ENCODE measurements at regions not wholly inside any gene's neighbourhood (a gene's known extent, or its start where the extent isn't known, plus 50 kb on each side); places are given as distances from the start of the nearest gene placed in this dataset.

DNA sequence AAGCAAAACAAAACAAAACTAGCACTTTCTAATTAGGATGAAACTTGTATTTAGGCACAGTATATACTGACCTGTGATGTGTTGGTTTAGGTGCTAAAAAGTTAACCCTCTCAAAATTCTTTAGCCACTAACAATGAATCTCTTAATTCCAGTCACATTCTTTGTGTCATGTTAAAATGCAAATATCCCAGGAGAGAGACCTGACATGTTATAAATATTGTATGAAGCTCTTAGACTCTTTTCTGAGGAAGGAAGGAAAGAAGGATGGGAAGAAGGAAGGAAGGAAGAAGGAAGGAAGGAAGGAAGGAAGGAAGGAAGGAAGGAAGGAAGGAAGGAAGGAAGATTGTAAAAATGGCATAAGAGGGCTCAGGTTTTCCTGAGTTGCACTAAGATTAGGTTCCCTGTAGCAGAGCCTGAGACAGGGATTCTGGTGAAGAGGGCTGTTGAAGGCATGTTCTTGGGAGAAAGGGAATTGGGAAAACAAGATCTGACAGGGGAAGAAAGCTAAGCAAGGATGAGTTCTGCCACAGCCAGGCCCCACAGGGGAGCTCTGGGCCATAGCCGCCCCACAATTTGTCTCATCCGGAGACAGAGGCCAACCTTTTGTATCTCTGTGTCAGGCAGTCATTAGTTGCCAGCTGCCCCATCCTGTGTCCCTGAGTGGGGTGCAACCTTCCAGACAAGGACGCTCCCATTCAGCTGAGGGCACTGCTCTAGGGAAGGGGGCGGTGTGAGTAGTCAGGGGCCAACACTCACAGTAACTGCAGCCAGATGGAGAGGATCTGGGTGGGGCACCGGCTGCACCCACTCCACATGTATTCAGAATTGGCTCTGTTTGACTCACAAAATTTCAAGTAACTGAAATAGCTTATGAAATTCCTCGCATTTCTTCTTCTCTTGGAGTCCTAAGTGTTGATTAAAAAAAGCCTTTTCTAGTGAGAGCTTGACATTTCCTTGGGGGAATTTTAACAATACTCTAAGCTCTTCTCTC, 189.3 kb upstream of the ARG1 start:
- no peak for DNase-seq

DNA sequence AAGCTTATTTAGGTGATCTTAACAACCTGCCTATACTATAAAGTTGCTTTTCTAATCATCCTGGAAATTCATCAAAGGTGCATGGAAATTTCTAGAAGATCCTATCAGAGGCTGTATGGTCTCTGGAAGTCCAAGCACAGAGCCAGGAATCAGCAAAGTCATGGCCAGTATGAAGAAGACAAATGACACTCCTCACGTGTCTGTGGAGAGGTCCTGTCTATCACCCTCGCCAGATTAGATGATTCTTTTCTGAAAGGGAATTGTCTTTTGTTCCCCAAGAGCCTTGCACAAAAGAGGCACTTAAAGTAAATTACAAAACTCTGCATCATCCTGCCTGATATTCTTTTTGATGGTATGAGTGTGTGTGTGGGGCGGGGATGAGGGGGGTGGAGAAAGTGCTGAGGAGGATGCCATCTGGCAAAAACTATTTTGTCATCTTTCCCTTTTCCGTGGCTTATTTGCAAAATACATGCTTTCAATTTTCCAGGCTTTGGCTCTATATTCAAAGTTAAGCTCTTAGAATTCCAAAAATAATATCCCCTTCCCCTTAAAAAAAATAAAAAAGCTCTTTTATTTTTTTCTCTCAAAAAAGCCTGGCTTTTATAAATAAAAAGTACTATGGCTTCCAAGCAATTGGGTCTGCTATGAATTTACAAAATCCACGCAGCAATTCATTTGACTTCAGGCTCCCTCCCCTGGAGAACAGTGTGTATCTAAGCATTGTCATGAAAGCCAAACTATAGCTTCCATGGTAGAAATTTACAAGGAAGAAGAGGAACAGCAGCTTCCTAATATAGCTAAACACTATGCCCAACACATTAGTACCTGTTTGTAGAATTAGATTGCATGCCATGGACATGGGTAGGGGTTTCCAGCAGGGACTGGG, 185.2 kb upstream of the ARG1 start:
- DNase-seq = no peak

DNA sequence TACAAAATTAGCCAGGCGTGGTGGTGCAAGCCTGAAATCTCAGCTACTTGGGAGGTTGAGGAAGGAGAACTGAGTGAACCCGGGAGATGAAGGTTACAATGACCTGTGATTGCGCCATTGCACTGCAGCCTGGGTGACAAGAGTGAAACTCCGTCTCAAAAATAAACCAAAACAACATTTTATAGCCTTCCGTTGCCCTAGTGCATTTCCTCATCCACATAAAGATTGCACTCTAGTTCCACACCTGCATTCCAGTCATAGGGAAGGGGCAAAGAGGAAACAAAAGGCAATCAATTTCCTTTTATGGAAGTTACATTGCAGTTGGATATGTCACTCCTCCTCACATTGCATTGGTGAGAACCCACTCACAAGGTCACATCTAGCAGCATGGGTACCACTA, 182.7 kb upstream of the ARG1 start:
- DNase-seq = no peak

DNA sequence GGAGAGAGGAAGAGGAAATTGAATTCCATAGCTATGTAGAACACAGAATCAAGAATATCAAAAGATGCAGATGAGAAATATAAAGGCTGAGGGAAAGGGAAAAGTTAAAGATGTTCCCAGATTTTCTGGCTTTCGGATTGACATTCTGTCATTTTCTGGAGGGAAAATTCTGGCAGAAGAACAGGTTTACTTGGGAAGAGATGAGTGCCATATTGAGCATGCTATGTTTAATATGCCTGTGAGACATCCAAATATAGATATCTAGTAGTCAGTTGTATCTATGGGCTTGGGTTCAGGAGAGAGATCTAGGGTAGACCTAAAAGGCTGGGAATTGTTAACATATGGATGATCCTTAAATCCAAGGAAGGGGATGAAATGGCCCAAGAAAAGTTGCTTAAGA, 181.9 kb upstream of the ARG1 start:
- DNase-seq = no peak

DNA sequence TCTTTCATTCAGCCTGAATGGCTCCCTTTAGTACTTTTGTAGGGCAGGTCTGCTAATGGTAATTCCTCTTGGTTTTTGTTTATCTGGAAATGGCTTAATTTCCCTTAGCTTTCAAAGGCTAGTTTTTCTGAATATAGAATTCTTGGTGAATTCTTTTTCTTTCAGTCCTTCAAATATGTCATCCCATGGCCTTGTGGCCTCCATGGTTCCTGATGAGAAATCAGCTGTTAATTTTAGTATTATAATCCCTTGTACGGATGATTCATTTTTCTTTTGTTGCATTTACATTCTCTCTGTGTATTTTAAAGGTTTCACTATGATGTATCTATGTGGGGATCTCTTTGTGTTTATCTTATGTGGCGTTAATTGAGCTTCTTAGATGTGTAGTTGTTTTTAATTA, 179.6 kb upstream of the ARG1 start:
- DNase-seq = no peak

DNA sequence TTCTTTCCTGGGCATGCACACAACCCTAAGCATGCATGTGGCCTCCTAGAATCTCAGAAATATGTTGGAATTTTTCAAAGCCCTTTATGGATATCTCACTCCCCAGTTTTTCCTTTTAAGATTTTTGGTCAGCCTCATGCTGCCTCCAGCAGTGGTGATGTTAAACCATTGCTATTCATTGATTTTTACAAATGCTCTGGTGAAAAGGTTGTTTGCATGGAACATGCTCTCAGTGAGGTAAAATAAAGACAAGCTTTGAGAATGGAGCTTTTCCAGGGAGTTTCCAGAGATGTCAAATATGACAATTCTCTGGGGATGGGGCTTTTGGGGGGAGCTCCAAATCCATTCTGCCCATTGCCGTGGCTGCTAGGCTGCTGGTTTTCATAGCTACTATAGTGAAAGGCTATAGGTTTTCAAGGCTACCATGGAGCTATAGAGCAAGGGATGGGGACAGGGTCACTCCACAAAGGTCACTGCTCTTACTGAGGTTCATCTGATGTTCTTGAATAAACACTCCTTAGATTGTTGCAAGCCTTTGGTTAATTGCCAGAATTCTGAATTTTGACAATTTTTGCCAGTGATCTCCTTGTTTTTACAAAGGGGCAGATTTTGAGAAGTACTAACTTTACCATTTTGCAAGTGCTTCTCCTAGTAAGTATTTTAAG, 178.1 kb upstream of the ARG1 start:
- DNase-seq = no peak

DNA sequence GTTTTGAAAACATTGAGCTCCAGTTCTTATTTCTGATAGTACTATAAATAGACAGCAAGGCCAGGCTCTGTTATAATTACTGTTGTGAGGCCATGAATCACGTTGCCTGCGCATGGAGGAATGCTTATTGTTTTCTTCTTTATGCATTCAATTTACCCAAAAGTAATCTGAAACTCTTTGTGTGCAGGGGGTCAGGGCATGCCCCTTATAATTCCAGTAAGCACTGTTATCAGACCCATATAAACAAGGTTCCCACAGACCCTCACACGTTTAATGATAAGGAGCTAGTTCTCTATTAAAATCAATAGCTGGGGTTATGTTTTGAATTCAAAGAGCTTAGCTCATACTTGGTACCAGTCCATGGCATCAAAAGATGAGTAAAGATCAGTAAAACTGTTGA, 174.8 kb upstream of the ARG1 start:
- DNase-seq = no peak

DNA sequence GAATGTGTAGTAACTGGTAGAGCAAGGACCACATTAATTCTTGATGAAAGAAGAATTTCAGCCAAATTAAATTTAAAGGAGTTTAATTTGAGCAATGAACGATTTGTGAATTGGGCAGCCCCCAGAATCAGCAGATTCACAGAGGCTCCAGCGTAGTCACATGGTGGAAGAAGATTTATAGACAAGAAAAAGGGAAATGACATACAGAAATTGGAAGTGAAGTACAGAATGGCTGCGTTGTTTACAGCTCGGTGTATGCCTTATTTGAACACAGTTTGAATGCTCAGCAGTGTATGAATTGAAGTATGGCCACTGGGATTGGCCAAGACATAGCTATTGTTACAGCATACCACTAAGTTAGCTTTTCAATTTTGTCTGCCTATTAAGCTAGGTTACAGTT, 173.6 kb upstream of the ARG1 start:
- no peak for DNase-seq

DNA sequence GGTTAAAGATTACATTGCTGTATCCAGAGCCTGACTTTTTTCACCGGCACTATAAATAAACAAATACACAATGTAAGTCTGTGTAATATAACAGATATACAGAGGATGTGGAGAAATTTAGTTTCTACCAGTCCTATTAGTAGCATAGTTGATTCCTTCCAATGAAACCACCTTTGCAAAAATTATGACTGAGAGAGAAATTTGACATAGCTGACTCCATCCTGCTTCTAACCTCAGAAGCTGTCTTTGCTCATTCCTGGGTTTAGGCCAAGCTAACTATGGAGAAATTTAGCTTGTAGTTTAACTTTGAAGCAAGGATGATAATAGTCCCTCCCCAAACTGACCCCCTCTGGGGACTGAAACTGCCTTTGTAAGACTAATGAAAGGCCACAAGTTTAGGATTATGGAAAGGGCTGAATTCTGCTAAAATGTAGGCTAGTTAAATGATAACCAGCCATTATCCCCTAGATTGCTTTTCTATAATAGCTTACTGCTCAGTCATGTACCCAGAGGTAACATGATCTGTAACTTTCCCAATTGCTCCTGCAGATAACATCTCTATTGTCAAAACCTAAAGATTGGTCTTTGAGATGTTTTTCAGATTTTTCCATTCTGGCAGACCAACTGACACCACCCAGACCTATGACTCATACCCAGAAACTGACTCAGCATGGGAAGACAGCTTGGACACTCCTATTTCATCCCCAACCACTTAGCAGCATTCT, 172.8 kb upstream of the ARG1 start:
- DNase-seq = no peak

DNA sequence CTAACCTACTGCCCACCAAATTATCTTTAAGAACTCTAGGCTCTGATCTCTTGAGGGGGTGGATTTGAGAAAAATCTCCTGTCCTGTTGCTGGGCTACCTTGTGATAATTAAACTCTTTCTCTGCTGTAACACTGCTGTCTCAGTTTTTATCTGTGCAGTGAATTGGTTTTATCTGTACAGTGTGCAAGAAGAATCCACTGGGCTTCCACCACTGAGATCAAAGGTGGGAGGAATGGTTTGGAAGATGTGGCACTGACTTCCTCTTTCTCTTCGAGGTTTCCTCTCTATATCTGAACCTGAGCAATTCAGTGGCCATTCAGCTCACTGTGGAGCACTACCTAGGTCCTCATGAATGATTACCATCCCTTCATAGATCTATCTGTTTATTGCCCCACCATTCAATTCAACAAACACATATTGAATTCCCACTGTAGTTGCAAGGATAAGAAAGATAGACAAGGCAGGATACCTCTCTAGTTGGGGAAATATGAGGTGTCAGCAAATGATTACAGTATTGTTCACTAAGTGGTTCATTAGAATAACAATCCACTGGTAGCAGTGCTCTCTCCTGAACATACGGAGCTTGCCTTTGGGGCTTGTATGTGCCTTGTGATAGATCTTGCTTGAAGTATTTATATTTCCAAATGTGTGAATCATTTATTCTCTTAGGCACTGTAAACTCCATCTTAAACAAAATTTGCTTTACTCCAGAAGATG, 172.1 kb upstream of the ARG1 start:
- no peak for DNase-seq

DNA sequence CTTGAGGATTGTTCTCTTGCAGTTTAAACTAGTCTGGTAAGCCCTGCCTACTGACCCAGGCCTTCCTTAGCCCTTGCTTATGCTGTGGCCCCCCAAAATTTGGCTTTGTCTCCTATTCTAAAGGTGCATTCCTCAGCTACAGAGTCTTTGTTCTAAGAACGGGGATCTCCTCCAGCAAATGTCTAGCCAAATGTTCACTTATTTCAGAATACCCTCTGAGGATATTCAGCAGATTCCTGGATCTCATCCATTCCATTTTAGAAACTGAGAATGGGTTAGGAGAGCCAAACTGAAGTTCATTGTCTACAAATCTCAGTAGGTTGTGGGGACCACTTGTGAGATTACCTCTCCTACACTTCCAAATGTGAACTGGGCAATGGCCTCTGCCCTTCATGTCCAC, 164.2 kb upstream of the ARG1 start:
- no peak for DNase-seq

DNA sequence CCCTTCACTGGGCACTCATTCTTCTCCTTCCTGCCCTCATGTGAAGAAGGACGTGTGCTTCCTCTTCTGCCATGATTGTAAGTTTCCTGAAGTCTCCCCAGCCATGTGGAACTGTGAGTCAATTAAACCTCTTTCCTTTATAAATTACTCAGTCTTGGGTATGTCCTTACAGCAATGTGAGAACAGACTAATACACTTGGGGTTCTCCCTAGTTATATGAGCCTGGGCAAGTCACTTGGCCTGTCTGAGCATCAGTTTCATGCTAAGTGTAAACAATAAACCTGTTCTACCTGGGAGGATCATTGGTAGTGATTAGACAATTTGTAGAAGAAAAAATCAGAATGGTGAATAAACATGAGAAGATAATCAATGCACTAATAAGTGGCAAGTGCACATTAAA, 162.2 kb upstream of the ARG1 start:
- no peak for DNase-seq

DNA sequence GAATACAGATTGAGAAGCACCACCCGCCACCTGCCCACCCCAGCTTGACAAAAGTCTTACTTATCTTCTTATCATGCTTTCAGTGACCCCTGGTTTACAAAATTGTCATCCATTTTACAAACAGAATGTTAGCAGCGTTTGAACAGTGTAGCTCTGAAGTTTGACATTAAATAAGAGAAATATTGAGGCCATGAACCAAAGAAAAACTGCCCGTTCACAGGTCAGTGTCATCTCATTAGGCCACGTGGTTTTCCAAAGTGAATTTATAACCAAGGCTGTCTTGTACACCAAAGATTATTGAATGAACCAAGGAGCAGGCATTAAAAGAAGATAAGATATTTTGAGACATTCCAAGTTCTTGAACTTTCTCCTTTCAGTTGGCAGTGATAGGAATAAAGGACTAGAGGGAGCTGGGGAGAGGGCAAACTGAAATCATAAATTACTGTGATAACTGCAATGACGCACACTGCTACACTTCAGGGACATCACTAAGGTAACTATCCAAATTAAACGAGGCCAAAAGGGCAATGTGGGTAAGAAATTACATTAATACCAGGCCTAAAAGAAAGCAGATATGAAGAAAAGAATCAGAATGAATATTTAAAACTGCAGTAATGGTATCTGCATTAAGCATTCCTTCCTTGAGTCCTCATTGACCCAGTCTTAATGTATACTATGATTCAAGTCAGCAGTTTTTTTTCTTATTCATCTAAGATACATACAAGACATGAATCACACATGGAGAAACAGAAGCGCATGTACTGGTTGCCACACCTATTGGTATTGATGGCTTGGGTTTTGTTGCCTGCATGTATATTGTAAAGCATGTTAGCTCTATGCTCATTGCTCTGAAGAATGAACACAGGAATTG, 159.8 kb upstream of the ARG1 start:
- DNase-seq = no peak

DNA sequence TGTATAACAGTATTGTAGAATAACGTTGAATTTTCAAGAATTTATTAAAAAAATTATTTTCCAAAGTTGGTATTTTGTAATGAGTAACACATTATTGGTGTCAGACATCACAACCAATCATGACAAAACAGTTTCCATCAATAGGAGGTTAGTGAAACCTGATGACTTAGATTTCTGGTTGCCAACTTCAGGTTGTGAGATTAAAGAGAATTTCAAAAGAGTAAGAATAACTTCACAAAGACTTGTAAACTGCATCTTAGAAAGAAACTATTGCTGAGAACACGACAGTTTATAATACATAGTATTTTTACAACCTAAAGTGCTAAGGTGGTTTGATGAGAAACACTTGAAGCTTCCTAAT, 159.2 kb upstream of the ARG1 start:
- no peak for DNase-seq

DNA sequence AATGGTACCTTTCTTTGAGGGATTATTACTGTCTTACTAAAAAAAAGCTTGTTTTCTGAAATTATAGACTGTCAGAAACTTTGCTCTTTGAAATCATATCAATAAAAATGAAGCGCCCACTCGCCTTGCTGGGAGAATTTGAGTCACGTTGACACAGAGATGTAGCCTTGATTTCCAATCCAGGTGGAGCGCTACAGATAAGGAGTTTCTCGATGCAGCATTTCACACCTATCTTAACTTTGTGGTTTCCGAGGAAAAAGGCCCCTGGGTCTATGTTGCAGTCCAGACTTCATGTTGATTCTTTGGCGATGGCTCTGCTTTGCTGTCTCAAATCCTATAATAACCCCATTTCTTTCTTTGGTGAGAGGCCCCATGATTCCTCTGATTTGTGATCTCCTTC, 158.1 kb upstream of the ARG1 start:
- no peak for DNase-seq

DNA sequence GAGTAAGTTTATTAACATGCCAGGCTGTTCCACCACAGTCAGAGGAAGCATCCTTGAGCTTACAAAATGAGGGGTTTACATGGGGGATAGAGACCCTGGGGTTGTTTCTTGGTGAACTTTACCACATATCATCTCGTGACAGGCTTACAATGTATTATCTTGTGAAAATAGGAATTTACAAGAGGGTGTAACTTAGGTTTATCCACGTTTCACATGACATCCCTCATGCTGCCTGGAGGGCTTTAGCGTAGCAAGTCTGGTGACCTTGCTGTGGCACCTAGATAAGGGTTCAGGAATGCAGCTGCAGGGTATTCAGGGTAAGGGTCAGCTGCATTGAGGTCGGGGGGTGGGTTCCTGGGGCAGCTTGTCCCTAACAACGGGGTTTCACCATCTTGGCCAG, 154.6 kb upstream of the ARG1 start:
- no peak for DNase-seq

DNA sequence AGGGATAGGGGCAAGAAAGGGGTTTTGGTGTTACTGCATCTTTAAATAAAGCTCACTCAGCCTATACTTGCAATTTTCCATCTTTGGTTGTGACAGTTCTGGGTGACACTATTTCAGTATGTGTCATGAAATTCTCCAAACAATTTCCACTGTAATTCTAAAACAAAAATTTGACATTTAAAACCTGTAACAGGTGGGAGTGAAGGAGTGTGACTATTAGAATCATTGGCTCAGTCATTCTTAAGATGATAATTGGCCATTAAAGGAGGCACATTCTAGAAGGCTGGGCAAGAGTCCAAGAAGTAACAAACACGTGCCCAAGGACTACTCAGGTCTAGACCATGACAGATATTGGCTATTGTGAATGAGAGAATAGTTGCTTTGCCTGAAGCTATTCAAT, 153.3 kb upstream of the ARG1 start:
- no peak for DNase-seq

DNA sequence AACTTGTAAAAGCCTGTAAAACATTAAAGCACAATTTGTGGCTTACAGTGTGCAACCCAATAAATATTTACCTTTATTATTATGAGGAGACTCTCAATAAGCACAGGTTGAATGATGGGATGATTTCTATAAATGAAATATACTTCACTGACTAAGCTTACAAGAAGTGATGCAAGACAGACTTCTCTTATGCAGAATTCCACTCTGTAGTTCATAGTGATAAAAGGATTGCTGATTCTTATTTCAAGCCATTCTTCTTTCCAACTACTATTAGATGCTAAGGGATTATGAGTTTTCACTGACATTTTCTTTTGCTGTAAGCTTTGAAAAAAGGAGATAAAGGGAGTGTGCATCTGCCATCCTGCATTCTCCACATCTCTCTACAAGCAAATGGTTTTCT, 149.0 kb upstream of the ARG1 start:
- no peak for DNase-seq

DNA sequence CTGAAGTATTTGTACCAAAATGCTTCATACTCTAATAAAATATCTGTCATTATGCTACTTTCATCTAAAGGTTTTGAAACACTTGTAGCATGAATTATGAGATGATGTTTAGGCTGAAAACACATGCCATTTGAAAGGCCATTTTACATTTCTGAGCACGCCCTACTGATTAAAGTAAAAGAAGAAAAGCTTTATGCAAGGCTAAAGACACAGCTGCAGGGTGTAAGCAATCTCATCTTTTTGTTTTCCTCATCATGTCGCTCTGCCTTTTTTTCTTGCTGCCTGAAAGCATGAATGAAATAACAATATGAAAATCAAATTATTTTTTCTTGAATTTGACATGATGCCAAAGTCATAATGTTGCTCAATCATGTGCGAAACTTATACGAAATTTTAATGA, 148.6 kb upstream of the ARG1 start:
- DNase-seq = no peak

DNA sequence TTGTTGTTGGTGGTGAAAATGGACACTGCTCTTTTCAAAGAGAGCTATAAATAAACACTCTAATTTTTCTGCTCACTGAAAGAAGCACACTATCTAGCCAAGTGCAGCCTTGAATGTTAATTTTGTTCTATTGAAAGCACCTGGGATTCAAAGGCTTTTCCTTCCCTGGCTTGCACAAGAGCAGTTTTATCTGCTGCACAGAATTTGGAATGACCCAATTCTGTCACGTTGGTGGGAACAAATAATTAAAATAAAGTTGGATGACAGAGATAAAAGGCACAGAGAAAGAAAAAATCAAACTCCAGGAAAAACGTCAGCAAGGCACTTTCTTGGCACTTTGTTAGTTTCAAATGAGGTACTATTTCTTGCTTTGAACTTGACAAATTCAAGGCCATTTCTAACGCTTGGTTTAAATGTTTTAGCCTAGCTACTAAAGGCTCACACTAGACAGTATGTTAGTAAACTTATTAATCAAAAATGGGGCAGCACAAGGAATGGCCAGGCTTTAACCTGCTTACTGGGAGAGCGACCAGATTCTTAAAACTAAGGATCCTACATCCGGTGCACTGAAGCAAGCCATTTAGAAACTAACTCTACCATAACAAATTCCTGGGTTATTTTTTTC, 145.5 kb upstream of the ARG1 start:
- DNase-seq = no peak

DNA sequence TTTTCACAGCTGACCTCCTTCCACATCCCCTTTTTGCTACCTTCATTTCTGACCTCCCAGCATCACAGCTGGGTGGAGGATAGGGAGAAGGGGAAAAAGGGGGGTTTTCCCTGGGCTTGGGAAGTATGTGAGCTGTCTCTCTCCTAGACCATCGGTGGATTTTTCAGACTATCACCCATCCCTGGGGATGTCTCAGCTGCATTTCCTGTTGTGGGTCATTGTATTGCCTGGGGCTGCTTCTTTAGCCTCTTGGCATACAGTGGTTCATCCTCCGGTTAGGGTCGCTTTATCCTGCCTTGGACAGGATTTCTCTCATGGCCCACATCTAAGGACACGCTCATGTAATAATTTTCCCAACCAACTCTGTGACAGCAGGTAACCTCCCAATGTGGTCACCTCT, 142.5 kb upstream of the ARG1 start:
- no peak for DNase-seq
